Activated CD8-positive, alpha-beta T cell treated with anti-CD3 and anti-CD28 coated beads for 36 hours (primary cell): ENCODE measurements at regions not wholly inside any gene's neighbourhood (a gene's known extent, or its start where the extent isn't known, plus 50 kb on each side); places are given as distances from the start of the nearest gene placed in this dataset.
"Not testable (repeated sequence)": the region's sequence is repeated elsewhere in the genome, so short reads cannot be mapped to it uniquely, and the experiment has no call there.

ENCODE experiments used
- ATAC-seq: fragments of 200-7000 bp; cut with Tn5 transposase; one replicate; pipeline ENCODE4 v1.10.0; 2021; ENCODE audit warnings: mild to moderate bottlenecking, moderate library complexity
- CTCF ChIA-PET: fragments of 350-600 bp; sonication (Branson Sonifier 250); formaldehyde crosslinking; loops from one replicate; lab custom pipeline; 2021; ENCODE audit warnings: antibody characterized with exemption; lab: Charles Lee
- POLR2A ChIA-PET: fragments of 350-600 bp; sonication (Branson Sonifier 250); formaldehyde crosslinking; loops from one replicate; lab custom pipeline; 2021; ENCODE audit warnings: antibody characterized with exemption; lab: Charles Lee
- DNase-seq: peaks from one replicate; pipeline ENCODE4 v3.0.0-alpha.2; 2020
- H3K27ac Mint-ChIP-seq: one replicate; pipeline ENCODE4 v1.8.0; 2021; ENCODE audit warnings: mild to moderate bottlenecking, mixed read lengths
- H3K27me3 Mint-ChIP-seq: one replicate; pipeline ENCODE4 v1.8.0; 2021; ENCODE audit warnings: mixed read lengths
- H3K36me3 Mint-ChIP-seq: one replicate; pipeline ENCODE4 v1.8.0; 2021; ENCODE audit warnings: low read depth, mixed read lengths
- H3K4me1 Mint-ChIP-seq: one replicate; pipeline ENCODE4 v1.8.0; 2021; ENCODE audit warnings: low read depth, mixed read lengths
- H3K4me3 Mint-ChIP-seq: one replicate; pipeline ENCODE4 v1.8.0; 2021; ENCODE audit warnings: mild to moderate bottlenecking, moderate library complexity, mixed read lengths
- H3K9me3 Mint-ChIP-seq: one replicate; pipeline ENCODE4 v1.8.0; 2021; ENCODE audit warnings: mixed read lengths
- intact Hi-C: fragments of 100-400 bp; cut with micrococcal nuclease; formaldehyde crosslinking; loops from one replicate; pipeline ENCODE4 v1.10.0; 2022
- TF ChIP-seq, protein P1 (sequence below): fragments of 200-600 bp; IDR thresholded peaks from one replicate; pipeline ENCODE4 v1.8.0; 2022; ENCODE audit warnings: antibody characterized with exemption, mild to moderate bottlenecking

- DNase-seq: no peak
- Mint-ChIP-seq H3K4me1 (no peaks in the 10 kb centered on the region), H3K36me3 (no peaks in the 10 kb centered on the region), H3K4me3 (no peak overlapping the region), H3K9me3 (no peaks in the 10 kb centered on the region), H3K27ac (no peak overlapping the region), H3K27me3 (no peaks in the 10 kb centered on the region)
- intact Hi-C loops: no loop called here
- ChIA-PET POLR2A (no interaction called here), CTCF (no interaction called here)
- no peak for ATAC-seq
- TF ChIP-seq, protein P1, sequence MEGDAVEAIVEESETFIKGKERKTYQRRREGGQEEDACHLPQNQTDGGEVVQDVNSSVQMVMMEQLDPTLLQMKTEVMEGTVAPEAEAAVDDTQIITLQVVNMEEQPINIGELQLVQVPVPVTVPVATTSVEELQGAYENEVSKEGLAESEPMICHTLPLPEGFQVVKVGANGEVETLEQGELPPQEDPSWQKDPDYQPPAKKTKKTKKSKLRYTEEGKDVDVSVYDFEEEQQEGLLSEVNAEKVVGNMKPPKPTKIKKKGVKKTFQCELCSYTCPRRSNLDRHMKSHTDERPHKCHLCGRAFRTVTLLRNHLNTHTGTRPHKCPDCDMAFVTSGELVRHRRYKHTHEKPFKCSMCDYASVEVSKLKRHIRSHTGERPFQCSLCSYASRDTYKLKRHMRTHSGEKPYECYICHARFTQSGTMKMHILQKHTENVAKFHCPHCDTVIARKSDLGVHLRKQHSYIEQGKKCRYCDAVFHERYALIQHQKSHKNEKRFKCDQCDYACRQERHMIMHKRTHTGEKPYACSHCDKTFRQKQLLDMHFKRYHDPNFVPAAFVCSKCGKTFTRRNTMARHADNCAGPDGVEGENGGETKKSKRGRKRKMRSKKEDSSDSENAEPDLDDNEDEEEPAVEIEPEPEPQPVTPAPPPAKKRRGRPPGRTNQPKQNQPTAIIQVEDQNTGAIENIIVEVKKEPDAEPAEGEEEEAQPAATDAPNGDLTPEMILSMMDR: no peak
Observed at GRCh38 chr2:78145997-78146722, 624.0 kb upstream of the LRRTM4 start.

DNA sequence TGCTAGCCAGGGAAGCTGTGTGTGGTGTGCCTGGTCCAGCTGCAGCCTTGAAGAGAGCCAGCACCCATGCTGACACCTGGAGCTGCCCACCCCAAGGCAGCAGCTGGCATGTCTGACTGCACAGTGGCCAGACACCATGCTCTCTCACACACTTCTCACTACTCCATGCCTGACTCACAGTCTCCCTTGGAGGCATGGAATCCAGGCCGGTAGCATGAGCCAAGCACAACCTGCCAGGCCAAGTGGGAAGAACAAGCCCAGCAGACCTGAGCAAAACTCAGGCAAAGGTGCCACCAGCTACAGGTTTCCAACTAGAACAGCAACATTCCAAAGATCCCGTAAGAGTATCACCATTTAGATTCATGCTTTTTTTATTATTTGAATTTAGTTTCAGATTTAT, 625.3 kb upstream of the LRRTM4 start:
- Mint-ChIP-seq H3K27ac (no peak overlapping the region), H3K4me1 (no peaks in the 10 kb centered on the region), H3K9me3 (peaks cover 4% of the 10 kb centered on the region), H3K27me3 (no peaks in the 10 kb centered on the region), H3K4me3 (no peak overlapping the region), H3K36me3 (no peaks in the 10 kb centered on the region)
- intact Hi-C loops: no loop called here
- TF ChIP-seq, protein P1: no peak
- DNase-seq (no peak), ATAC-seq (no peak)
- CTCF ChIA-PET: no interaction called here
- POLR2A ChIA-PET: no interaction called here

DNA sequence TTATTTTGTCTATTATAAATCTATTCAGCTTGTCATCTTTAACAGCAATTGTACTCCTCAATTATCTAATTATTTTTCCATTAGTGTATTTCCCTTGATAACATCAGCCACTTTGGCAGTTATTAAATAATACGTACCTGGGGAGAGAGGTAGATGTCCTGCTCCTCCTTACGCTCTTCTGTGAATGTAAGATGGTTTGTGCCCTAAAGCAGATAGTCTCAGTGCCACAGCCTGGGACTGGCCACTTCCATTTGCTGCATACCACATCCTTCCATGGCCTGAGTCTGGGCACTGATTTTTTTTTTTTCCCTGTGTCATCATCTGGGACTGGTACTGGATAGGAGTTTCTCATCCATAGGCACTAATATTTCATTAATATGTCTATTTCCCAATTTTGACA, 632.4 kb upstream of the LRRTM4 start:
- Mint-ChIP-seq H3K4me3 (no peak overlapping the region), H3K27me3 (no peaks in the 10 kb centered on the region), H3K4me1 (no peaks in the 10 kb centered on the region), H3K27ac (no peak overlapping the region), H3K9me3 (peaks cover 12% of the 10 kb centered on the region), H3K36me3 (no peaks in the 10 kb centered on the region)
- TF ChIP-seq, protein P1: no peak
- ChIA-PET CTCF (no interaction called here), POLR2A (no interaction called here)
- intact Hi-C loops: no loop called here
- DNase-seq (no peak), ATAC-seq (no peak)

DNA sequence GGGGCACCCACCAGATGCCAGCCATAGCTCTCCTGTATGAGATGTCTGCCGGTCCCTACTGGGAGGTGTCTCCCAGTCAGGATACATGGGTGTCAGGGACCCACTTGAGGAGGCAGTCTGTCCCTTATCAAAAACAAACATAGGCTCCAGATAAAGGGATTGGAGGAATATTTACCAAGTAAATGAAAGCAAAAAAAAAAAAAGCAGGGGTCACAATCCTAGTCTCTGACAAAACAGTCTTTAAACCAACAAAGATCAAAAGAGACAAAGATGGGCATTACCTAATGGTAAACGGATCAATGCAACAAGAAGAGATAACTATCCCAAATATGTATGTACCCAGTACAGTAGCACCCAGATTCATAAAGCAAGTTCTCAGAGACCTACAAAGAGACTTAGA, 640.0 kb upstream of the LRRTM4 start:
- DNase-seq (no peak), ATAC-seq (no peak)
- Mint-ChIP-seq H3K4me3 (no peak overlapping the region), H3K9me3 (peaks cover 21% of the 10 kb centered on the region), H3K27ac (no peak overlapping the region), H3K27me3 (no peaks in the 10 kb centered on the region), H3K36me3 (peaks cover 2% of the 10 kb centered on the region), H3K4me1 (no peaks in the 10 kb centered on the region)
- intact Hi-C loops: no loop called here
- ChIA-PET CTCF (no interaction called here), POLR2A (no interaction called here)
- TF ChIP-seq, protein P1: no peak

- POLR2A ChIA-PET, ATAC-seq, H3K27ac Mint-ChIP-seq, DNase-seq, CTCF ChIA-PET, H3K27me3 Mint-ChIP-seq, intact Hi-C loops, H3K36me3 Mint-ChIP-seq, H3K9me3 Mint-ChIP-seq, H3K4me3 Mint-ChIP-seq, H3K4me1 Mint-ChIP-seq: not testable (repeated sequence)
Observed at GRCh38 chr2:78172157-78172556, 650.0 kb upstream of the LRRTM4 start.
